ENCODE measurements at regions not wholly inside any gene's neighbourhood (a gene's known extent, or its start where the extent isn't known, plus 50 kb on each side); places are given as distances from the start of the nearest gene placed in this dataset.

- intact Hi-C loops (cut with micrococcal nuclease), result no loop called here
- Histone ChIP-seq H3K36me3 (ENCODE audit: control insufficient read depth in 2 of 2, extremely low read depth in 1 of 2, insufficient read depth in 2 of 2, low read length in 2 of 2) (no peaks in the 10 kb centered on the region), H3K4me3 (replicated peaks in 1 of 3; ENCODE audit: insufficient read depth in 1 of 3, low read depth in 1 of 3, low read length in 3 of 3) (no peak overlapping the region), H3K9me1 (replicated peaks; ENCODE audit: control insufficient read depth, extremely low read depth, insufficient read depth, low read length) (no peaks in the 10 kb centered on the region), H3K27ac (ENCODE audit: insufficient read depth, low read depth, low read length) (no peak overlapping the region), H3K4me1 (ENCODE audit: control insufficient read depth, extremely low read depth, insufficient read depth, low read length) (no peaks in the 10 kb centered on the region), H3K9me3 (replicated peaks; ENCODE audit: control insufficient read depth, insufficient read depth, low read length) (no peaks in the 10 kb centered on the region), H2AFZ (ENCODE audit: low read depth, low read length) (no peak overlapping the region), H3K27me3 (ENCODE audit: control insufficient read depth in 2 of 2, insufficient read depth in 2 of 2, low read length in 2 of 2) (no peaks in the 10 kb centered on the region), H3K9ac (replicated peaks; ENCODE audit: extremely low read depth, insufficient read depth, low read length) (no peak overlapping the region), H3K79me2 (ENCODE audit: control insufficient read depth, insufficient read depth, low read length) (no peaks in the 10 kb centered on the region), H3K4me2 (ENCODE audit: insufficient read depth, low read length) (no peak overlapping the region), H4K20me1 (replicated peaks; ENCODE audit: control insufficient read depth, extremely low read depth, insufficient read depth, low read length) (no peaks in the 10 kb centered on the region)
- CTCF ChIA-PET, result no interaction called here
- TF ChIP-seq MYC (IDR thresholded peaks at IDR 0.05; ENCODE audit: low read depth, low read length), result no peak
- TF ChIP-seq FOS (IDR thresholded peaks at IDR 0.05; ENCODE audit: borderline replicate concordance, insufficient read depth, low read length), result no peak
- TF ChIP-seq EZH2 (IDR thresholded peaks at IDR 0.05; ENCODE audit: borderline replicate concordance, low read depth, low read length, severe bottlenecking), result no peak
- TF ChIP-seq, protein P1, sequence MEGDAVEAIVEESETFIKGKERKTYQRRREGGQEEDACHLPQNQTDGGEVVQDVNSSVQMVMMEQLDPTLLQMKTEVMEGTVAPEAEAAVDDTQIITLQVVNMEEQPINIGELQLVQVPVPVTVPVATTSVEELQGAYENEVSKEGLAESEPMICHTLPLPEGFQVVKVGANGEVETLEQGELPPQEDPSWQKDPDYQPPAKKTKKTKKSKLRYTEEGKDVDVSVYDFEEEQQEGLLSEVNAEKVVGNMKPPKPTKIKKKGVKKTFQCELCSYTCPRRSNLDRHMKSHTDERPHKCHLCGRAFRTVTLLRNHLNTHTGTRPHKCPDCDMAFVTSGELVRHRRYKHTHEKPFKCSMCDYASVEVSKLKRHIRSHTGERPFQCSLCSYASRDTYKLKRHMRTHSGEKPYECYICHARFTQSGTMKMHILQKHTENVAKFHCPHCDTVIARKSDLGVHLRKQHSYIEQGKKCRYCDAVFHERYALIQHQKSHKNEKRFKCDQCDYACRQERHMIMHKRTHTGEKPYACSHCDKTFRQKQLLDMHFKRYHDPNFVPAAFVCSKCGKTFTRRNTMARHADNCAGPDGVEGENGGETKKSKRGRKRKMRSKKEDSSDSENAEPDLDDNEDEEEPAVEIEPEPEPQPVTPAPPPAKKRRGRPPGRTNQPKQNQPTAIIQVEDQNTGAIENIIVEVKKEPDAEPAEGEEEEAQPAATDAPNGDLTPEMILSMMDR (IDR thresholded peaks at IDR 0.05; ENCODE audit: extremely low read depth in 1 of 2, insufficient read depth in 1 of 2, low read depth in 1 of 2, low read length in 2 of 2), result no peak
- TF ChIP-seq POLR2AphosphoS5 (IDR thresholded peaks at IDR 0.05; ENCODE audit: insufficient read depth, low read depth, low read length), result no peak
- TF ChIP-seq MAX (IDR thresholded peaks at IDR 0.05; ENCODE audit: insufficient read depth, insufficient read length), result no peak
- no peak for TF ChIP-seq POLR2A (IDR thresholded peaks at IDR 0.05; ENCODE audit: low read depth, low read length)
- TF ChIP-seq GATA2 (IDR thresholded peaks at IDR 0.05; ENCODE audit: insufficient read depth, insufficient read length, low read depth, low read length), result no peak
- TF ChIP-seq JUN (IDR thresholded peaks at IDR 0.05; ENCODE audit: borderline replicate concordance, insufficient read depth, insufficient read length, low read depth), result no peak
- dilution Hi-C loops (cut with MboI; ENCODE audit: extremely low pct_ligation_motif_present, low sequenced_read_pairs), result no loop called here
- POLR2A ChIA-PET, result no interaction called here
- DNase-seq (ENCODE audit: low read depth, low spot score) (no peak), FAIRE-seq (no peak)
- BruUV-seq (replicated peaks), result no TSS peak
Measured at GRCh38 chr10:128959746-128960145, 507.3 kb upstream of the MGMT start.
